ENCODE measurements at regions not wholly inside any gene's neighbourhood (a gene's known extent, or its start where the extent isn't known, plus 50 kb on each side); places are given as distances from the start of the nearest gene placed in this dataset.

GRCh38 chr14:44782775-44783238, 178.9 kb downstream of the KLHL28 start:
- H3K4me1 Mint-ChIP-seq, result peaks cover 24% of the 10 kb centered on the region
- no peak overlapping the region for H3K27ac Mint-ChIP-seq
- H3K27me3 Mint-ChIP-seq (ENCODE audit: low read depth), result peaks cover 5% of the 10 kb centered on the region
- H3K9me3 Mint-ChIP-seq, result no peaks in the 10 kb centered on the region
- no peak for TF ChIP-seq CTCF (IDR thresholded peaks at IDR 0.05; ENCODE audit: unreplicated experiment in 3 of 3)
- no peaks in the 10 kb centered on the region for H3K36me3 Mint-ChIP-seq (ENCODE audit: low read depth)
- H3K4me3 Mint-ChIP-seq, result no peak overlapping the region

GRCh38 chr14:44780989-44781388, 180.8 kb downstream of the KLHL28 start:
- Mint-ChIP-seq H3K27me3 (ENCODE audit: low read depth) (peaks cover 5% of the 10 kb centered on the region), H3K4me1 (peaks cover 29% of the 10 kb centered on the region), H3K4me3 (no peak overlapping the region), H3K9me3 (no peaks in the 10 kb centered on the region), H3K27ac (peak overlapping the region in 1 of 3 experiments; percentile 41), H3K36me3 (ENCODE audit: low read depth) (no peaks in the 10 kb centered on the region)
- no peak for TF ChIP-seq CTCF (IDR thresholded peaks at IDR 0.05; ENCODE audit: unreplicated experiment in 3 of 3)

- Mint-ChIP-seq H3K27me3 (ENCODE audit: low read depth) (no peaks in the 10 kb centered on the region), H3K4me3 (no peak overlapping the region), H3K9me3 (no peaks in the 10 kb centered on the region), H3K4me1 (peaks cover 38% of the 10 kb centered on the region), H3K27ac (peak overlapping the region; percentile 80 to 90 (median 85)), H3K36me3 (ENCODE audit: low read depth) (no peaks in the 10 kb centered on the region)
- no peak for TF ChIP-seq CTCF (IDR thresholded peaks at IDR 0.05; ENCODE audit: unreplicated experiment in 3 of 3)
Observed at GRCh38 chr14:44778604-44779003, 183.1 kb downstream of the KLHL28 start.

- H3K36me3 Mint-ChIP-seq (ENCODE audit: low read depth), result no peaks in the 10 kb centered on the region
- no peaks in the 10 kb centered on the region for H3K9me3 Mint-ChIP-seq
- no peak for TF ChIP-seq CTCF (IDR thresholded peaks at IDR 0.05; ENCODE audit: unreplicated experiment in 3 of 3)
- peak overlapping the region; percentile 44 to 80 (median 71) for H3K27ac Mint-ChIP-seq
- peaks cover 38% of the 10 kb centered on the region for H3K4me1 Mint-ChIP-seq
- H3K27me3 Mint-ChIP-seq (ENCODE audit: low read depth), result no peaks in the 10 kb centered on the region
- no peak overlapping the region for H3K4me3 Mint-ChIP-seq
Observed at GRCh38 chr14:44777584-44777983, 184.2 kb downstream of the KLHL28 start.

GRCh38 chr14:44775248-44775647, 186.5 kb downstream of the KLHL28 start:
- Mint-ChIP-seq H3K4me1 (peaks cover 26% of the 10 kb centered on the region), H3K4me3 (no peak overlapping the region), H3K36me3 (ENCODE audit: low read depth) (no peaks in the 10 kb centered on the region), H3K27ac (no peak overlapping the region), H3K27me3 (ENCODE audit: low read depth) (no peaks in the 10 kb centered on the region), H3K9me3 (no peaks in the 10 kb centered on the region)
- TF ChIP-seq CTCF (IDR thresholded peaks at IDR 0.05; ENCODE audit: unreplicated experiment in 3 of 3), result no peak

DNA sequence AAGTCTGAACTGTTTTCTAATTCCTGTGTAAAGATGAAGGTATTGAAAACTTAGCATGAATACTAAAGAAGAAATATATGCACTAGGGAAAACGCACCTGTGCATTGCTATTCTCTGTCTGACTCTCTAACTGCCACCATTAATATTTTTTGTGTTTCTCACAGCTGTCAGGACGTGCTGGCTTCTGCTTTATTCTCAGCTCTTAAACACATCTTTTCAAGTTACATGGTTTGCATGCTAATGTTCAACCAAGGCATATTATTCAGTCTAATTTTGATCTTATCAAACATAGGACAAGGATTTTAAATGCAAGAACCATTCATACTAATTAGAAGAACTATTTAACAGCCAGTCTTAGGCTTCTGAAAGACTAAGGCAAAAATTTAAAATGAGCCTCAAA, 187.4 kb downstream of the KLHL28 start:
- no peak overlapping the region for H3K4me3 Mint-ChIP-seq
- no peaks in the 10 kb centered on the region for H3K9me3 Mint-ChIP-seq
- no peaks in the 10 kb centered on the region for H3K27me3 Mint-ChIP-seq (ENCODE audit: low read depth)
- no peaks in the 10 kb centered on the region for H3K36me3 Mint-ChIP-seq (ENCODE audit: low read depth)
- no peak overlapping the region for H3K27ac Mint-ChIP-seq
- peaks cover 26% of the 10 kb centered on the region for H3K4me1 Mint-ChIP-seq
- TF ChIP-seq CTCF (IDR thresholded peaks at IDR 0.05; ENCODE audit: unreplicated experiment in 3 of 3), result no peak

Data from nephron (organoid).